GM18858 (cell line): ENCODE measurements at regions not wholly inside any gene's neighbourhood (a gene's known extent, or its start where the extent isn't known, plus 50 kb on each side); places are given as distances from the start of the nearest gene placed in this dataset.
"Not testable (repeated sequence)": the region's sequence is repeated elsewhere in the genome, so short reads cannot be mapped to it uniquely, and the experiment has no call there.

Source experiments
- ATAC-seq: cut with Tn5 transposase; IDR thresholded peaks from one replicate; pipeline ENCODE4 v1.9.1; 2021; ENCODE audit not compliant: unreplicated experiment

DNA sequence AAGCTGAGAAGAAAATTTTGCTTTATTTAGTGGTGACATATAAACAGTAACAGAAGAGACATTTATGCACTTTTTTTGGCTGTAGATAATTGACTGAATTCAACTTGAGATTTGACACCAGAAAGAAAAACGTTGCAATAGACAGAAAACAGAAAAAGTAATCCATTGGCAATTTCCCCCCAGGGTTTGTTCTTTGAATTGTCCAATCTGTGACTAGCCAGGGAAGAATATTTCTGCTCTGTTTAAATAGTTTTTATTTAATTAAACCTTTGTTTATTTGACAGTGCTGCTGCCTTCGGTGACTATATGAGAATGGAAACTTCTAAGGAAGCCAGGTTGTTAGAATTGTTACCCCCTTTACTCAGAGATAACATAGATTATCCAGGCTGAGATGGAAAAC lies 210.6 kb downstream of the DEPDC1B start:
- no peak for ATAC-seq

- no peak for ATAC-seq
Measured at GRCh38 chr5:60488466-60489130, 211.4 kb downstream of the DEPDC1B start.

DNA sequence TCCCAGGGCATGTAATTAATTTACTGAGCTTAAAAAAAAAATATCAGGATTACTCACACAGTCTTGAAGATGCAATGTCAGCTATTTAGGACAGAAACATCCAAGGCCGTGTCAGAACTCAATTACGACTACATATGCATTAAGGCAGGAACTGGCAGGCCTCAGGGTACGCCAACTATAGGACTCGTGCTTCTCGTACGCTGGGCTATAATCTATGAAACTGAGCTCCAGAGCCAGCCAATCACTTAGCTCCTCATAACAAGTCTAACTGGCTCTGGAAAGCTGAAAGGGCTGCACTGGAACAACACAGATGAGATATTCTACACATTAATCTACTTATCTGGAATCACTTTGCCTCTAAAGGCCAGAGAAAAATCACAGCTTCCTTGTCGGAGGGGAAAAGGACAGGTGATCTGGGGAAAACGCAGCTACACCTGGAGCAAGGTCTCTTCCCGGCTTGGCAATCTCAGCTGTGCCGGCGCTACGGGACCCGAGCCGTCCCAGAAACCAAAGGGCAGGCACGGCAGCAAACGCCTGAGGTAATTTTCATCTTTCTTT lies 212.0 kb downstream of the DEPDC1B start:
- ATAC-seq: no peak

DNA sequence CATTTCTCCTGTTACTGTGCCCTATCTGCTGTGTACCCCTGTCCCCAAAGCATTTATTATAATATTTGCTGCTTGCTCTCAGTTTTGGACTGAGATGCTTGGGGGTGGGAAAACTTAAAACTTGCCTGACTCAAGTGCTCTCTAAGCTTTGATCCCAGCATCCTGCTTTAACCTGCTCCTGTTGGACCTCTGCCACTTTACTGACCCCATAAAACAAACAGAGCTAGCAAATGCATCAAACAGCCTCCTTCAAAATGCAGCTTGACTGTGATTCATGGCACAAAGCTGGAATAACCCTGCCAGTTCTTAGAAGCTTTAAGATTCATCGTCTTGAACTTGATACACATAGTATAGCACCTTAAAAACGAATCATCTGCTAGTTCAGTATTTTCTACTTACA lies 212.5 kb downstream of the DEPDC1B start:
- no peak for ATAC-seq

GRCh38 chr5:60485361-60485760 lies 214.6 kb downstream of the DEPDC1B start:
- ATAC-seq: no peak

GRCh38 chr5:60483050-60483449 lies 216.9 kb downstream of the DEPDC1B start:
- no peak for ATAC-seq

- ATAC-seq: no peak
Measured at GRCh38 chr5:60482301-60482700, 217.7 kb downstream of the DEPDC1B start.

DNA sequence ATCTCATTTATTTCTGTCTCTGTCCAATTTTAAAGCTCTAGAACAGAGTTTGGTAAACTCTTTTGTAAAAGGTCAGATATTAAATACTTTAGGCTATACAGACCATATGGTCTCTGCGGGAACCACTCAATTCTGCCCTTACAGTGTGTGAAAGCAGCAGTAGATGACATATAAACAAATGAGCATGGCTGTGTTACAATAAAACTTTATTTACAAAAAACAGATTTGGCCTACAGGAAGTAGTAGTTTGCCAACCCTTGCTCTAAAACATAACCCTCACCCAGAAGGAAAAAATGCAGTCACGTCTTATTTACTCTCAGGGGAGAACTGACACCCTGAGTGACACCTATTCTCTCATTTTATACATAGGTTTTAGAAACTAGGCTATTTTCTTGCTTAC lies 220.4 kb downstream of the DEPDC1B start:
- ATAC-seq: no peak

DNA sequence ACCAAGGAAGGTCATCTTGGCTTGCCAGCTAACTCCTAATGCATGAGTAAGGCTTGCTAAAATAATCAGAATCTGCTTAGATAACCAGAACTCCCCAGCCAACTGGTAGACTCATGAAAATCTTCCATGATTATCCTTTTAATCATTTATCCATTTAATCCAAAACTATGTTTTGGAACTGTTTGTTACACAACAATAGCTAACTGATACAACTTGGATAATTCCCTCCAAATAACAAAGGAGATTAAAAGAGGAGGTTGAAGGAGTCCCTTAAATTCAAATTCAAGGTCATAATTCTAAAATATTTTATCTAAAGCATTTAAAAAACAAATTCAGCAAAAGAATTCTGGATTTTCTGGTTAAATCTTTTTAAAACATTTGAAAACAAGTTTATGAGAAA lies 222.1 kb downstream of the DEPDC1B start:
- no peak for ATAC-seq

GRCh38 chr5:60473654-60474053 lies 226.3 kb downstream of the DEPDC1B start:
- ATAC-seq: no peak

DNA sequence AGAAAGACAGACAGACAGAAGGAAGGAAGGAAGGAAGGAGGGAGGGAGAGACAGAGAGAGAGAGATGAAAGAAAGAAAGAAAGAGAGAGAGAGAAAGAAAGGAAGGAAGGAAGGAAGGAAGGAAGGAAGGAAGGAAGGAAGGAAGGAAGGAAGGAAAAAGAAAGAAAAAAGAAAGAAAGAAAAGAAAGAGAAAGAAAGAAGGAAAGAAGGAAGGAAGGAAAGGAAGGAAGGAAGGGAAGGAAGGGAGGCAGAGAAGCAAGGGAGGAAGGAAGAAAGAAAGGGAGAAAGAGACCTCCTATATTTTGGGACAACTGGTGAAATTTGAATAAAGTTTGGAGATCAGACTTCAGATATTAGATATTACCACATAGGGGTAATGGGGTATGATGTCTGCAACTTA lies 226.9 kb downstream of the DEPDC1B start:
- ATAC-seq: not testable (repeated sequence)

DNA sequence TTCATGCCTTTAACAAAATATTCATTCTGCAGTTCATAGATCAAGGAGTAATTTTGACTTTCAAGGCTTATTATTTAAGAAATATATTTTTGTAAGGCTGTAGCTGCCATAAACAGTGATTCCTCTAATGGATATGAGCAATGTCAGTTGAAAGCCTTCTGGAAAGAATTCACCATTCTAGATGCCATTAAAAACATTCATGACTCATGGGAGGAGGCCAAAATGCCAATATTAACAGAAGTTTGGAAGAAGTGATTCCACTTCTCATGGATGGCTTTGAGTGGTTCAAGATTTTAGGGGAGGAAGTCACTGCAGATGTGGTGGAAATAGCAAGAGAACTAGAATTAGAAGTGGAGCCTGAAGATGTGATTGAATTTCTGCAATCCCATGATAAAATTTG lies 229.1 kb downstream of the DEPDC1B start:
- no peak for ATAC-seq

DNA sequence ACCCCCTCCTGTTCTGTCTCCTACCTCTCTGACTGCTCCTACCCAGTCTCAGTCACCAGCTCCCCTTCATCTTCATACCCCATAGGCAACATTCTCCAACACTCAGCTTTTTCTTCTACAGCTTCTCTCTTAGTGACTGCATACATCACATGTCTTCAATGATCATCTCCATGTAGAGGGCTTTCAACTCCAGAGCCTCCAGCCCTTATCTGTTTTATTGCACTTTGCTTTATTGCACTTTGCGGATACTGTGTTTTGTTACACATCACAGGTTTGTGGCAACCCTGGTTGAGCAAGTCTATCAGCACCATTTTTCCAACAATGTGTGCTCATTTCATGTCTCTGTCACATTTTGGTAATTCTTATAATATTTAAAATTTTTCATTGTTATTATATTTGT lies 230.7 kb downstream of the DEPDC1B start:
- no peak for ATAC-seq

GRCh38 chr5:60463179-60463868 lies 236.6 kb downstream of the DEPDC1B start:
- ATAC-seq: no peak

- ATAC-seq: no peak
Measured at GRCh38 chr5:60458666-60459065, 241.3 kb downstream of the DEPDC1B start.

- ATAC-seq: no peak
Measured at GRCh38 chr5:60457233-60457632, 242.7 kb downstream of the DEPDC1B start.

- no peak for ATAC-seq
Measured at GRCh38 chr5:60455589-60455988, 244.4 kb downstream of the DEPDC1B start.

GRCh38 chr5:60454277-60454676 lies 245.7 kb downstream of the DEPDC1B start:
- ATAC-seq: not testable (repeated sequence)

DNA sequence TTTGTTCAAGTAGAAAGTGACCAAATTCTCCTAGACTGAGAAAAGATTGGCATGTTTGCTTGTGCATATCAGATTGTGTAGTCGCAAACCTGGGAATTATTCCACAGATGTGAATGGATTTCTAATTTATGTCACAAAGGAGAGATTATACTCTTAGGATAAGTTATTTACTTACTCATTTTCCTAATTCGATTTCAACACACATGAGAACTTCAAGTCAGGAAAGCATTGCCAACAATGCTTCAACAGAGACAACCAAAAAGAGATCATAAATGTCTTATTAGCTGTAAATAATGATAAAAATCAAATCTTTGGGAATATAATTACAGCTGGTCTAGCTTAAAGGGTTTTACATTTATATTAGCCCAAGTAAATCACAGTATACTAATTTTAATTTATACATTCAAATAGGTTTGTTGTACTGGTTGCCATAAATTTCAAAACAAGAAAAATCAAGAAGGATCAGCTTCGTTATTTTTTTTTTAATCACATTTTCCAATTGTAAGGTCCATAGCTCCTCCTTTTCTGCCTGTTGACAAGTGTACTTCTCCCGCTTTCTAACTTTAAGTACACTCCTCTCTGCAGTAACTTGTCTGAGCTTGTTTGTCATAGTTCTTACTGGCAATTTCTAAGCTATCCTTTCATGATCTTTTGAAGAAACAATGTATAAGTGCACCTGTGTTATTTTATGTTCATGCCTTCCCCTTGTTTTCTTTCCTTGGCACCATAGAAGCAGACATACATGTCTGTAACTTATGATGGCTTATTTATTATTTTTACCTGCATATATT lies 246.6 kb downstream of the DEPDC1B start:
- ATAC-seq: no peak

DNA sequence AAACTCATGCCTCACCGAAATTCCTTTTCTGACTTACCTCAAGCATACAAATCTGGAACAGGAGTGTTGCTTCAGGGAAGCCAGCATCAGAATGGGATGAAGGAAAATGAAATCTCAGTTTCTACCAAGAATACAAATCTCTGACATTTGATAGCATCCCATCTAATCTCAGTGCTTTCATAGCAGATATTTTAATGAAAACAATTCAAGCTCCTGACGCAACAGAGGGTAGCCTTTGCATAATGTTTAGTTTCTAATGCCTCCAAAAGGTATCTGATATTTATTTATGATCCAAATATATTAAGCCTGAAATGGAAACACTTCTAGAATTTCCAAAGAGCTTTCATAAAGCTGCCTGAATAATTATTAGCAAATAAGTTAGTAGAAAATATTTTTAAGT lies 251.4 kb downstream of the DEPDC1B start:
- ATAC-seq: no peak

DNA sequence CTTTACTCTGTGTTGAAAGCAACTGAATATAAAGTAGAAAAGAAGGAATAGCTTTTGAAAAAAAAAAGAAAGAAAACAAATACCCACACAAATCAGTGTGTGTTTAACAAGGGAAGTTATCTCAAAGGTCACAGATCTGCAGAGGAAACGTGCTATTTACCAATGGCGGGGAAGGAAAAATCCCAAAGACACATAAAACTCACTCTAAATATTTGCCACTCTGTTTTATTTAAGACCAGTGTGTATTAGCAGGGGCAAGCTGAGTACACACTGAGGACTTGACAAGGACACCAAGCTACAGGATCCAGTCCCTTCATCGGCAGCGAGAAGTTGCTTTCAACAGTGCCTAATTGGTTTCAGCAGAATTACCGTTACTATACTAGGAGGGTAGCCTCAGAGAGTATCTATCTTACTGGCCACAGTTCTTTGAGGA lies 252.5 kb downstream of the DEPDC1B start:
- no peak for ATAC-seq

- ATAC-seq: no peak
Measured at GRCh38 chr5:60446917-60447316, 253.0 kb downstream of the DEPDC1B start.
